ENCODE measurements at regions not wholly inside any gene's neighbourhood (a gene's known extent, or its start where the extent isn't known, plus 50 kb on each side); places are given as distances from the start of the nearest gene placed in this dataset.

- no peak for TF ChIP-seq CTCF (IDR thresholded peaks at IDR 0.05)
- no peak for DNase-seq (ENCODE audit: low spot score)
- Histone ChIP-seq H3K9me3 (no peaks in the 10 kb centered on the region), H3K4me3 (no peak overlapping the region), H3K4me1 (peaks cover 0 to 75% of the 10 kb centered on the region in 2 donors), H3K36me3 (no peaks in the 10 kb centered on the region), H3K27ac (peak overlapping the region in 1 of 2 donors; percentile 21), H3K27me3 (no peaks in the 10 kb centered on the region)
These were observed 326.8 kb downstream of the SEC14L1 start for GRCh38 chr17:77467521-77467920.

- TF ChIP-seq CTCF (IDR thresholded peaks at IDR 0.05), result no peak
- Histone ChIP-seq H3K27ac (no peak overlapping the region), H3K36me3 (no peaks in the 10 kb centered on the region), H3K4me1 (peaks cover 0 to 82% of the 10 kb centered on the region in 2 donors), H3K9me3 (no peaks in the 10 kb centered on the region), H3K4me3 (no peak overlapping the region), H3K27me3 (no peaks in the 10 kb centered on the region)
- DNase-seq (ENCODE audit: low spot score), result no peak
These were observed 328.1 kb downstream of the SEC14L1 start for GRCh38 chr17:77468897-77469296.

- Histone ChIP-seq H3K4me3 (no peak overlapping the region), H3K9me3 (no peaks in the 10 kb centered on the region), H3K27ac (peak overlapping the region in 1 of 2 donors; percentile 78), H3K4me1 (peaks cover 0 to 91% of the 10 kb centered on the region in 2 donors), H3K36me3 (no peaks in the 10 kb centered on the region), H3K27me3 (no peaks in the 10 kb centered on the region)
- DNase-seq (ENCODE audit: low spot score), result no peak
- no peak for TF ChIP-seq CTCF (IDR thresholded peaks at IDR 0.05)
These were observed 329.6 kb downstream of the SEC14L1 start for GRCh38 chr17:77470330-77470786.

GRCh38 chr17:77470800-77471733, 330.3 kb downstream of the SEC14L1 start:
- peaks cover 0 to 91% of the 10 kb centered on the region in 2 donors for H3K4me1 ChIP-seq
- H3K9me3 ChIP-seq, result no peaks in the 10 kb centered on the region
- no peak for TF ChIP-seq CTCF (IDR thresholded peaks at IDR 0.05)
- no peaks in the 10 kb centered on the region for H3K36me3 ChIP-seq
- peak overlapping the region; percentile 78 to 81 for H3K27ac ChIP-seq
- no peaks in the 10 kb centered on the region for H3K27me3 ChIP-seq
- DNase-seq (ENCODE audit: low spot score), result no peak
- H3K4me3 ChIP-seq, result peak overlapping the region in 1 of 2 donors; percentile 8

GRCh38 chr17:77471984-77472461, 331.3 kb downstream of the SEC14L1 start:
- Histone ChIP-seq H3K36me3 (no peaks in the 10 kb centered on the region), H3K9me3 (no peaks in the 10 kb centered on the region), H3K4me3 (peak overlapping the region in 1 of 2 donors; percentile 8), H3K27ac (peak overlapping the region; percentile 78 to 81), H3K4me1 (peaks cover 0 to 91% of the 10 kb centered on the region in 2 donors), H3K27me3 (no peaks in the 10 kb centered on the region)
- peak; percentile 73 for DNase-seq (ENCODE audit: low spot score)
- TF ChIP-seq CTCF (IDR thresholded peaks at IDR 0.05), result no peak

Data from right atrium auricular region (tissue), 2 donors.